ENCODE measurements at regions not wholly inside any gene's neighbourhood (a gene's known extent, or its start where the extent isn't known, plus 50 kb on each side); places are given as distances from the start of the nearest gene placed in this dataset.

DNA sequence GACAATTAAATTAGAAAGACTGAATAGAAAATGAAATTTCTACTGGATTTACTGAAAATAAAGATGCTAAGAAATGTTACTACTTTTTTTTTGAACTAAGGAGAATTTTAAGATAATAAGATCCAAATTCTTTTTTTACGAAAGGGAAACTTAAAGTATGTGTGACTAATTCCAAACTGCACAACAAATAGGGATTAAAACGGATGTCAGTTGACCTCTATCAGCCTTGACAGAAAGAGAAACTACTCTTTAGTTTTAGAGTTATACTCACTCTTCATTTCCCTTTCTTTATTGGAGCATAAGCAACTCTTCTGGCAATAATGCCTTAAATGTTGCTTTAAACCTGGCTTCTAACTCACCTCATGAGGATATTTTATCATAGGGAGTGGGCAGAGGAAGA, 273.8 kb downstream of the SLITRK6 start:
- Histone ChIP-seq H3K27me3 (ENCODE audit: low read depth) (no peaks in the 10 kb centered on the region), H3K36me3 (no peaks in the 10 kb centered on the region), H3K4me3 (no peak overlapping the region), H3K4me1 (no peaks in the 10 kb centered on the region), H3K9me3 (no peaks in the 10 kb centered on the region), H3K27ac (no peak overlapping the region)
- TF ChIP-seq, protein P1, sequence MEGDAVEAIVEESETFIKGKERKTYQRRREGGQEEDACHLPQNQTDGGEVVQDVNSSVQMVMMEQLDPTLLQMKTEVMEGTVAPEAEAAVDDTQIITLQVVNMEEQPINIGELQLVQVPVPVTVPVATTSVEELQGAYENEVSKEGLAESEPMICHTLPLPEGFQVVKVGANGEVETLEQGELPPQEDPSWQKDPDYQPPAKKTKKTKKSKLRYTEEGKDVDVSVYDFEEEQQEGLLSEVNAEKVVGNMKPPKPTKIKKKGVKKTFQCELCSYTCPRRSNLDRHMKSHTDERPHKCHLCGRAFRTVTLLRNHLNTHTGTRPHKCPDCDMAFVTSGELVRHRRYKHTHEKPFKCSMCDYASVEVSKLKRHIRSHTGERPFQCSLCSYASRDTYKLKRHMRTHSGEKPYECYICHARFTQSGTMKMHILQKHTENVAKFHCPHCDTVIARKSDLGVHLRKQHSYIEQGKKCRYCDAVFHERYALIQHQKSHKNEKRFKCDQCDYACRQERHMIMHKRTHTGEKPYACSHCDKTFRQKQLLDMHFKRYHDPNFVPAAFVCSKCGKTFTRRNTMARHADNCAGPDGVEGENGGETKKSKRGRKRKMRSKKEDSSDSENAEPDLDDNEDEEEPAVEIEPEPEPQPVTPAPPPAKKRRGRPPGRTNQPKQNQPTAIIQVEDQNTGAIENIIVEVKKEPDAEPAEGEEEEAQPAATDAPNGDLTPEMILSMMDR (IDR thresholded peaks at IDR 0.05): no peak
- DNase-seq (no peak), ATAC-seq (no peak)
- intact Hi-C loops (cut with DNase I): no loop called here

DNA sequence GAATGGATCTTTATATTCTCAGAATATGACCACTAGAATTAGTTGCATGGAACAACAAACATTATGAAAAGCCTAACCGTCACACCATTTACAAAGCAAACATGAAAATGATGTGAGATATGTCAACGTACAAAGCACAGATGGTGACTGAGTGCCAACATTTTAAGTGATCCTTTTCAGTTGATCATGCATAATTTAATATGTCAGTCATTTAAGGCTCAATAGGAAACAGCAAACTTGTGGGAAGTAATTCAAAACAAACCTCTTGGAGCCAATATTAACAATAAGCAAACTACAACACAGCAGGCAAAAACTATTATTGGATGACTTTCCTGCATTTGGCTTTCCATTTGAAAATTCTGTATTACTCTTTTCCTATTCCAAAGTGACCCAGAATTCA, 277.6 kb downstream of the SLITRK6 start:
- ATAC-seq (peak in 1 of 2 donors; percentile 24), DNase-seq (no peak)
- no peaks in the 10 kb centered on the region for H3K4me1 ChIP-seq
- TF ChIP-seq, protein P1 (IDR thresholded peaks at IDR 0.05): no peak
- H3K27ac ChIP-seq: no peak overlapping the region
- no peaks in the 10 kb centered on the region for H3K9me3 ChIP-seq
- H3K4me3 ChIP-seq: no peak overlapping the region
- H3K36me3 ChIP-seq: no peaks in the 10 kb centered on the region
- intact Hi-C loops (cut with DNase I): no loop called here
- H3K27me3 ChIP-seq (ENCODE audit: low read depth): no peaks in the 10 kb centered on the region

DNA sequence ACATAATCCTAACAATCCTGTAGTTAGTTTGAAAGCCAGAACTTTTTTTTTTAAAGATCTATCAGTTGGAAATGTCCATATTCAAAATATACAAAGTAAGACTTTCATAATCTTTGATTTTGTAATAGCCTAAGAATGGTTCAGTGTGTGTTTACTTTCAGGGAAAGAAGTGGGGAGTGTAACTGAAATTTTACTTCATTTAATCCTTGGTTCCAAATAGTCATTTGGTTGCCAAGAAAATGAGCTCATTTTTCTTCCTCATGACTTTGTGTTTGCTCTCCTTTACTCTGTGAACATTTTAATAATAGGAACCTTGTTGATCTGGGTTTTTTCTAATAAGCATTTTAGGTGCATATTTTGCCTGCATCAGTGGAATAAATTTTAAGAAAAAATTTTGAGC, 278.8 kb downstream of the SLITRK6 start:
- H3K9me3 ChIP-seq: no peaks in the 10 kb centered on the region
- ATAC-seq (peak; percentile 32 to 82), DNase-seq (no peak)
- intact Hi-C loops (cut with DNase I): no loop called here
- H3K27me3 ChIP-seq (ENCODE audit: low read depth): no peaks in the 10 kb centered on the region
- TF ChIP-seq, protein P1 (IDR thresholded peaks at IDR 0.05): no peak
- H3K4me3 ChIP-seq: no peak overlapping the region
- no peaks in the 10 kb centered on the region for H3K4me1 ChIP-seq
- H3K36me3 ChIP-seq: no peaks in the 10 kb centered on the region
- H3K27ac ChIP-seq: no peak overlapping the region

DNA sequence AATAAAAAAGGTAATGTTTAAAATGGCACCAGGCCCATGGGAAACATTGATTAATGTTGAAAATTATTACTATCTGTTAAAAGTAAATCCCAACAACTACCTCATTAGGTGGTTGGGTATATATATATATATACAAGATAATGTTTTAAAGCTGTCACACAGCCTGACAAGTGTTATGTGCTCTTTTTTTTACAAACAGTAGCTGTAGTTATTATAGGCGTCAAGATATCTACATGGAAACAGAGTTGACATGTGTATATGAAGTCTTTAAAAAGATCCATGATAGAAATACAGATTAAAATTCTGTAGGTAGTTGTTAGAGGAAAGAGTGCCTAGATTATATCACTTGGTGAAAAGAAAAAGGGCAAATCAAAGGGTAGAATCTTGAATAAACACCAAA, 279.9 kb downstream of the SLITRK6 start:
- Histone ChIP-seq H3K4me3 (no peak overlapping the region), H3K36me3 (no peaks in the 10 kb centered on the region), H3K27ac (no peak overlapping the region), H3K27me3 (ENCODE audit: low read depth) (no peaks in the 10 kb centered on the region), H3K4me1 (no peaks in the 10 kb centered on the region), H3K9me3 (no peaks in the 10 kb centered on the region)
- ATAC-seq (no peak), DNase-seq (no peak)
- intact Hi-C loops (cut with DNase I): no loop called here
- TF ChIP-seq, protein P1 (IDR thresholded peaks at IDR 0.05): no peak

DNA sequence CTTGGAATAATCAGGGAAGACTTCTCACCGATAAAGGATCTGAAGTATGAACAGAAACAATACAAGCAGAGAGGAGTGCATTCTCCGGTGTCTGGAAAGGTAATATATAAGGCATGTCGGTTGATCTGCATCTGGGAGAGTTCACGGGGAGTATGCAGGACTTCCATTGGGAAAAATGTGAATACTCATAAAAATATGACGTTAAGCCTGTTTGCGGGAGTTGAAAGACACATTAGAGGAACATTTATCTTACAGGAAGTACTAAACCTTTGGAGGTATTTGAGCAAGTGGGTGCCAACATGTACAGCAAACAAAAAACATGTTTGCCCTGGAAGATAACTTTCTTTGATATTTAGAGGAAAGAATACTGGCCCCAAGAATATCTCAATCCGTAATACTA, 286.8 kb downstream of the SLITRK6 start:
- TF ChIP-seq, protein P1 (IDR thresholded peaks at IDR 0.05): no peak
- ATAC-seq (peak in 1 of 2 donors; percentile 52), DNase-seq (no peak)
- intact Hi-C loops (cut with DNase I): no loop called here
- no peaks in the 10 kb centered on the region for H3K9me3 ChIP-seq
- no peaks in the 10 kb centered on the region for H3K4me1 ChIP-seq
- no peaks in the 10 kb centered on the region for H3K27me3 ChIP-seq (ENCODE audit: low read depth)
- no peaks in the 10 kb centered on the region for H3K36me3 ChIP-seq
- no peak overlapping the region for H3K4me3 ChIP-seq
- no peak overlapping the region for H3K27ac ChIP-seq

DNA sequence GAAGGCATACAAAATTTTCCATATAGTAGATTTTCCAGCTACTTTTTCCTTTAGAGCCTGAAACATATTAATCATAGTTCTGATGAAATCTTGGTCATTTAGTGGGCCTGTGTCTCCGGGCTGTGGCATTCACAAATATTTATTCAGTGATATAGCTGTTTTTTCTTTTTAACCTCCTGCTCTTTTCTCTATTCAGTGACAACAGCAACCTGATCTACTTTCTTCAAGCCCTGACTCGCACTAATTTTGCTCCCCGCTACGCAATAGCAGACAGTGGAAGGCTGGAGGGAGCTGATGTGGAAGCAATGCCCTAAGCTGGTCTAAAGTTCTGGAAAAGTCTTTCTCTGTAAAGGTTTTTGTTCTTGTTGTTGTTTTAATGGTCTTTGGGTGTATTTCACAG, 289.7 kb downstream of the SLITRK6 start:
- peak in 1 of 2 donors; percentile 47 for ATAC-seq

More for the DNA sequence above, 289.7 kb downstream of the SLITRK6 start:
- DNase-seq: no peak
- Histone ChIP-seq H3K27ac (no peak overlapping the region), H3K9me3 (no peaks in the 10 kb centered on the region), H3K36me3 (no peaks in the 10 kb centered on the region), H3K27me3 (ENCODE audit: low read depth) (no peaks in the 10 kb centered on the region), H3K4me3 (no peak overlapping the region), H3K4me1 (no peaks in the 10 kb centered on the region)
- TF ChIP-seq, protein P1 (IDR thresholded peaks at IDR 0.05): no peak
- intact Hi-C loops (cut with DNase I): no loop called here
